GM18907 (cell line): ENCODE measurements at regions not wholly inside any gene's neighbourhood (a gene's known extent, or its start where the extent isn't known, plus 50 kb on each side); places are given as distances from the start of the nearest gene placed in this dataset.

Experiments used
- ATAC-seq: cut with Tn5 transposase; IDR thresholded peaks from one replicate; pipeline ENCODE4 v1.9.1; 2021; ENCODE audit warnings: mild to moderate bottlenecking, moderate library complexity; ENCODE audit not compliant: unreplicated experiment

DNA sequence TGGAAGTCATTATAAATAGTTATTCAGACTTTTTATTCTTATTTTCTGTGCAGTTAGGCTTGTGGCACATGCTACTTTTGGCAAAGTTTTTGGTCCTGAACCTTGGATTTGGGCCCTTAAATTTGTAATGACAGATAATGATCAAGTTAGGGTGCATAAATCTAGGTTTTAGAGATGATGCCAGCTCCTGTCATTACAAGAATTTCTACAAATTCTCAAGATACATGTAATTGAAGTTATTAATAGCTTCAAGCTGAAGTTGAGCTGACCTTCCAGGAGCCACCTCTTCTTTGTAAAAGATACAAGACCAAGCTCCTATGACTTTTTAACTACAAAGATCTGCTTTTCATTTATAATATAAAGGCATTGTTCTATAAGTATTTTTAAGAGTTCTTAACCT is 255.6 kb upstream of the UGT8 start:
- ATAC-seq: no peak

DNA sequence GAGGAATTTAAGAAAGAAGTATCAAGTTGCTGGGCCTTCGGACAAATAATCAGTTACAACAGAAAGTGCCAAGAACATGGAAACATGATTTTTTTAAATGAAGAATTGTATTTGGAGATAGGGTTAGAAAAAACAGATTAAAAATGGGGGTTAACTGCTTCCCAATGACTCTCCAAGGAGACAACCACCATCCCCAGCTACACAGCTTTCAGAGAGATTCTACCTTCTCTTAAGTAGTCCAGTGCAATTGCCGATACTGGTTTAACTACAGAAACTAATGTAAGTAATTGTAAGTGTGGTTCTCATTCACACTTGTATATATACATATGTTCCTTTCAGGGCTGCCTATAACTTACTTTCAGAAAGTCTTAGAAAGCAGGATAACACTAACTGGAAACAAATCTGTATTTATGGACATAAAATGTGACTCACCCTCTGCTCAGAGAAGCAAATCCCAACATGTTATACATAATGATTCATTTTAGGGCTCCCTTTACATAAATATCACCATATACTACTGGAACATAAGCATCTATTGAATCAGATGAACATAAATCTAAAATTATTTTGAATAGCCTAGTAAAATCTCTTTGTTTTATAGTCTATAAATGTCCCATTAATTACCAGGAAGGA is 248.9 kb upstream of the UGT8 start:
- ATAC-seq: no peak

DNA sequence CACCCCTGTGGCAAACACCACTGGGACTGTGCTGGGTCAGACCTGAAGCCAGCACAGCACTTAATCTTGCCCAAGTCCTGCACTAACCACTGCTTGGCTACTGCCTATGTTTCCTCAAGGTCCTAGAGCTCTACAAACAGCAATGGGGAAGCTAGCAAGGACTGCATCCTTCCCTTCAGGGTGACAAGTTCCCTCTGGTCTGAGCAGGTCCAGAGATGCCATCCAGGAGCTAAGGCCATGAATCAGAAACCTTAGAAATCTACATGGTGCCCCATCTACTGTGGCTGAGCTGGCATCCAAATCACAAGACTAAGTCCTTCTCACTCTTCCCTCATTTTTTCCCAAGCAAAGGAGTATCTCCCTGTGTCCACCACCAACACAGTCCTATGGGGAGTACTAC is 239.7 kb upstream of the UGT8 start:
- ATAC-seq: no peak

DNA sequence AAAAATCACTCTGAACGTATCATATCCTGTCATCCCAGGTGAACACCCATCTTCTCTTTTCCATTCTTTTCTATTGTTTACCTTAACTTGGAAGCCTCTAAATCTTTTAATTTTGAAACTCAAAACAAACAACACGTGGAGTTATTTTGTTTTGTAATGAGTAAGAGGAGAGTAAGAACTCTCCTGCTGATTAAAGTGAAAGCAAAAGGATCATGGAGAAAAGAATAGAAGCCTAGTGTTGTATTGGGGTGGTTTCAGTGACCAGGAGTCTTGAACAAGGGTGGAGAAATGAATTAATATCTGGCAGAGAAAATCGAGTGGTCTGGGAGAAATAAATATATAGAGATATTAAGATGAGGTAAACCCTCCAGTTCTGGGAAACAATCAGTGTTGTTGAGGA is 237.4 kb upstream of the UGT8 start:
- no peak for ATAC-seq

DNA sequence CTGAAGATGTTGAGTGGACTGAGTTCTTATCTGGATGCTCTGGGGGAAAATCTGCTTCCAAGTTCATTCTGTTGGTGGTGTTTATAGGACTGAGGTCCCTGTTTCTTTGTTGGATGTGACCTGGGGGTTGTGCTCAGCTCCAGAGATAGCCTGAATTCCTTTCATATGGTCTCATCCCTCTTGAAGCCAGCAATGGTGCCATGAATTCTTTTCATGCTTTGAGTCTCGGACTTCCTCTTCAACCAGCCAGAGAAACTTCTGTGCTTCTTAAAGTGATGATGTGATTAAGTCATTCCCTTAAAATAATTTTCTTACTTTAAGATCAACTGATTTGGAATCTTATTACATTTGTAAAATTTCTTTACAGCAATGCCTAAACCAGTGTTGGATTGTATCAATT is 233.8 kb upstream of the UGT8 start:
- no peak for ATAC-seq

DNA sequence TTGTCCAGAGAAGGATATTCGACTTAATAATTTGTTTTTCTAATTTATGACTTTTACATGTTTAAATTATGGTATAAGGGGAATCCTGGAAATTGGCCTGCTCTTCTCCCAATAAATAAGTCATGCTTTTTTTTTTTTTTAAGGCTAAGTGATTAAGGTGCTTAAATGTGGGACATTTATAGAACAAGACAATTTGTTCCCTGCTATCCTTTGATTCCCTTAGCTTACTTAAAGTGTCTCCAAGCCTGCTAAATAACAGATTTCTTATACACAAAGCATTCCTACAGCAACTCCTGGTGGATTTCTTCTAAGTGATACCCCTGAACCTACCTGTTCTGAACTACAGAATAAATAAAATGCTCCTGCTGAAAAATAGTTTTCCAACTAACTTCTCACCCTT is 233.0 kb upstream of the UGT8 start:
- ATAC-seq: no peak

DNA sequence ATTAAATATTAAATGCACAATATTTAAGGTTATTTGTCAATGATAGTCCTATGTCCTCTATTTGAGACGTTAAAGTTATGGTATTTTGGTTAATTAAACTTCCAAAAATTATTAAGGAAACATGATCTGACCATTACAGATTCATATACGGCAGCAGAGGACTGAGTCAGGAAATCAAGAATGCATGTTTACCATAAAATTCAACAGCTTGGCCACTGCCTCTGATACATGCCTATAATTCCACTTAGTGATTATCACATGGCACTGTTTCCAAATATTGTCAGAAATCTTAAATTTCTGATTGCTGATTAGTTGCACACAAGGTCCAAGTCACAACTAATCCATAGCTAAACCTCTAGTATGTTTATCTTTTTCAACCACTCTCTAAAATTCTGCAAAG is 232.2 kb upstream of the UGT8 start:
- no peak for ATAC-seq

DNA sequence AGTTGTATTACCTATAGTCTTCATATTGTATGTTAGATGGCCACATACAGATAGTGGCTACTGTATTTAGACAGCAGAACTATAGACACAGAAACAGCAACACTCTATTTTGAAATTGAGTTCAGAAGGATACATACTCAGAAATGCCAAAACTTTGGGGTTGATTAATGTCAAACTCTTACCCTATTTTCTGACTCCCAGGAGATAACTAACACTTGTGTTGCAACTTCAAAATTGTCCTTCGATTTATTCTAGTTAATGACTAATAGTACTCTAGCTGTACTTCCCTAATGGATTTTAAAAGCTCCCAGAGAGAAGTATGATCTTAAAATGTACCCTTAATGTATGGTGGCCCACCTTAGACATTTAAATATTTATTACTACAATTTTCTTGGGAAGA is 229.9 kb upstream of the UGT8 start:
- no peak for ATAC-seq

DNA sequence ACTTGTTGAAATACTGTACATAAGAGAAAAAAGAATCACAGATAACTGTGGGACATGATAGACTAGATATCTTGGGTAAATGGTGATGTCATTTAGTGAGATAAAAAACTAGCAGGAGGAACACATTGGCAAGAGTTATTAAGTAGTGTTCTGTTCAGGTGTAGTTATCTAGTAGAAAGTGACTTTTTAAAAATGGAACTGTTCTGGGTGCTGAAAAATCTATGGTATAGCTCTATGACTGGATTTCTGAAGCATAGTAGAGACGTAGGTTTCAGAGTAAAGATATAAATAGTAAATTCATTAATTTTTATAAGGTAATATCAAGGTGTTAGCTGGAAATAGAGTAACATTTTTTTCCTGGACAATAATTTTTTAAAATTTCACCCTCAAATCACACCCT is 225.1 kb upstream of the UGT8 start:
- no peak for ATAC-seq

DNA sequence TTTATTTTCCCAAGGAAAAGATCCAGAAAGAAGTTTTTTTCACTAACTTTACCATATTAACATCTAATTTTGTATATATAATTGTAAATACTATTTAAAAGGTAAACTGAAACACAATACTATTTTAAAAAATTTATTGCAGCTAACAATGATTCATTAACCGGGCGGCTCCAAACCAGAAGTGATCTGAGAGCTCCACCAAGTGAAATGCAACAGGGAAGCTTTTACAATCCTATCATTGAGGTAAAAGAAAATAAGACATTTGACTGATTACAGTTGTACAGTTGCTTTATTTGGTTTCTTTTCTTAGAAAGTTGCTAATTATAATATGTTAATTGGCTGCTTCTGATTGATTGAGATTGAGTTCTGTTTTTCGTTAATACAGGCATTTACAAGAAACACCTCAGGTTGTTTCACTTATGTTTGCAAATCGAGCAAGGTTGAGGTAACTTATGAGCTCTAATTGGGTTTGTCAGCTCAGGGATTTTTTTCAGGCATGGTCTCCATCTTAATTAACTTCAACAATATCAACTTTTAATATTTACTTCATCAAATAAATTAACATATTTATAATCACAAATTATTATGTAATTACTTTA is 220.2 kb upstream of the UGT8 start:
- ATAC-seq: no peak

DNA sequence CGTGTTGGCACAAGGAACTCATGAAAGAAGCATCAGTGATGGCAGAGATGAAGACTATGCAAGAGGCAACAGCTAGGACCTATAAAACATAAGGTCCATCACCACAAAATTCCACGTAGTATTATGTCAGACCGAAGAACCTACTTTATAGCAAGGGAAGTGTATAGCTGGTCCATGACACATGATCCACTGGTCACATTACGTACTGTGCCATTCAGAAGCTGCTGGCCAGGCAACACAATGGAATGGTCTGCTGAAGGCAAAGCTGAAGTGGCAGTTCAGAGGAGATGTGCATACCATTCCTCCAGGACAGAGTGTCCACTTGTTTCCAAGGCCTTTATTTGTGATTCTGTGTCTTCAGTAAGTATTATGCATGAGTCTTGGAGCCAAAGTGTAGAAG is 215.5 kb upstream of the UGT8 start:
- ATAC-seq: no peak

DNA sequence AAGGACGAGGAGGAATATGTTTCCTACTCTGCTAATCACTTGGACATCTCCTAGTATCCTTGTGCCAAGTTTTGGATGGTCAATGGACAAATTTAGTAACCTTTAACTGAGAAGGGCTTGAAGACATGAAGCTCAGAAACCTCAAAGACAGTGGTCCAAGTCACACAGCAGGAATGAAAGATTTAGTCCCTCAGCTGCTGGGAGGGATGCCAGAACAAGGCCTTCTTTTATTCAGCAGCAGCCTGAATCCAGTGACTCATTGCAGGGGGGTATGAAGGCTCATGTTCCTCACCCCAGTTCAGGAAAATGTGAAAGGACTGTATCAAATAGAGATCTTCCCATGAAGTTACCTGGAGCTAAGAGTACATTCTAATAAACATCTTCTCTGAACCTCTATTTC is 214.9 kb upstream of the UGT8 start:
- ATAC-seq: no peak

DNA sequence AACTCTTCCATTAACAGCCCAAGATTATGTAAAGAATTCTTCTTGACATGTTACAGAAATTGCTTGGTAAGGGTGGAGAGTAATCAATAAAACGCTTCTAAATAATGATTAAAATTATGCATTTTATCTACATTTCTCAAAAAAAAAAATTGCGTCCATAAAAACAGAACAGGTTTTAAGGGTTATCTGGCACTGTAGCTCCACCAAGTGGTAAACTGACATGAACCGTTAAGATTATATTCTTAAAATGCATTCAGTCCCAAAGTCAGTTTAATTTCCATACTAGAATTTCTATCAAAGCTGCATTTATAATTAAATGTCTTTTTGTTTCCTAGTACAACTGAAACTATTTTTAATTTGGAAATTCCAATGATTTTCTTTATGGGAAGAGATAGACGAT is 214.0 kb upstream of the UGT8 start:
- no peak for ATAC-seq

DNA sequence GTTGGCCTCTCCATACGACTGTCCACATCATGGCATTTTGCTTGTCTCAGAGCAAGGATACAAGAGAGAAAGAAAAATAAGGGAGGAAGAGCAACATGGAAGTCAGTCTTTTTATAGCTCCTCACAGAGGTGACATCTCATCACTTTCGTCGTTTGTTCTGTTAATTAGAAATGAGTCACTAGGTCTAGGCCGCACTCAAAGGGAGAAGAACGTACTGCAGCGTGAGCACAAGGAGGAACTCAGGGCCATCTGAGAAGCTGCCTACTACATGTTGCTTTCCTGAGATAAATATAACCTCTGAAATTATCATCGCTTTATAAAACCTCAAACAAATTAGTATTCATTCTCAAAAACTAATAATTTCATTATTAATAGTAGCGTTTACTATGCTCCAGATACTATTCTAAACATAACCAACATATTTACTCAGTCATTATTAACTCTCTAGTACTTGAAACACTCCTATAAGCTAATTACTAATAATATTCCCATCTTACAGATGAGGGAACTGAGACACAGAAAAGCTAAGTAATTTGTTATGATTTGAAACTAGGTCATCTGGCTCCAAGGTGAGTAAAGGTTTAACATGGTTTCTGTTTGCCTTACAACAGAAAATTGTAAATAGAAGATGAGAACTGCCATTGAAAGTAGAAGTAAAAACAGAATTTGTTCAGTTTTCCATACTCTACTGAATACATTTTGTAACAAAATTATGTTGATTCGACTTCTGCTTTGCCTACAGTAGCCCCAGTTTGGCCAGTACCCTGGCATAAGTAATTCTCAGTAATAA is 213.2 kb upstream of the UGT8 start:
- ATAC-seq: no peak

DNA sequence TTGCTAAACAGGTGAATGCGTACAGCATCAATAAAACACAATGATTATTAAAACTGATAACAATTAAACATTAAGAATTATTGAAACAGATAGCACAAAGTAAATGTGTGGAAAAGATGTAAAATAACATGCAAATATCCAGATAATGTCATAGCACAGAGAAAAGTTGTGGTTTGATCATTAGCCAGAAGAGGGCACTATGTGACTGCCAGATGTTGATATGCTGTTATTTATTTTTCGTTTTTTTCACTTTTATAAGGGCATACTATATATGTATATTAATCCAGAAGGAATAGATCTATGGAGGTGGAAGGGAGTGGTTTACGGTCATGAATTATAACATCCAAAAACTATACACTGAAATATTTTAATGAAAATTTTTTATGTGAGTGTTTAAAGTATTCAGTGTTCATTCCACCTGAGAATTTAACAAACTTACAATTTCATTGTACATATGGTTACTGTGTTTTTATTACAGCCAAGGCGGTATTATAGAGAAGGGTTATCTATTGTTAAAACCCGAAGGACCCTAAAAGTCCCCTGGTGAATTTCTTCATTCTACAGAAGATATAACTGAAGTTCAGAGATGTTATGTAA is 211.9 kb upstream of the UGT8 start:
- no peak for ATAC-seq

DNA sequence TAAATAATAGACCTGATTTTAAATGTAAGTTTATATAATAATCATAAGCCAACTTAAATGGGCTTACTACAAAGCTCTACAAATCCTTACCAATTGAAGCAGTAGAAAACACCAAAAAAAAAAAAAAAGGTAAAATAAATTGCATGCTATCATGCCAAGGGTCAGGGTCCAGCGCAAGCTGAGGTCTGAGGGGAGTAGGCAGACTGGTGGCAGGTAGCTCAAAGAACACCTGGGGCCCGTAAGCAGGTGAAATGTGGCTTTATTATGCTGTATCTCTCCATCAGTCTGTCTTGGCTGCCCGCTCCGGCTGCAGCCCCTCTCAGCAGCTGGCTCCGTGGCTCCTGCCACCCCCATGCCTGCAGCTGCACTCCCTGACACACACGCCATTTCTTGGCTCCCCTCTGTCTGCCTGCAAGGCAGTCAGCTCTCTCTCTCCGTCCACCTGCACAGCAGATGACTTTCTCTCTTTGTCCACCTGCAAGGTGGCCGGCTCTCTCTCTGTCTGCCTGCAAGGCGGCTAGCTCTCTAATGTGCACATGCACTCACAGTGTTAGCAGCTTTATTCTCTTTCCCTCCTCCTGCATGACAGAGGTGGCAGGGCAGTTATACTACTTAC is 209.4 kb upstream of the UGT8 start:
- ATAC-seq: no peak

DNA sequence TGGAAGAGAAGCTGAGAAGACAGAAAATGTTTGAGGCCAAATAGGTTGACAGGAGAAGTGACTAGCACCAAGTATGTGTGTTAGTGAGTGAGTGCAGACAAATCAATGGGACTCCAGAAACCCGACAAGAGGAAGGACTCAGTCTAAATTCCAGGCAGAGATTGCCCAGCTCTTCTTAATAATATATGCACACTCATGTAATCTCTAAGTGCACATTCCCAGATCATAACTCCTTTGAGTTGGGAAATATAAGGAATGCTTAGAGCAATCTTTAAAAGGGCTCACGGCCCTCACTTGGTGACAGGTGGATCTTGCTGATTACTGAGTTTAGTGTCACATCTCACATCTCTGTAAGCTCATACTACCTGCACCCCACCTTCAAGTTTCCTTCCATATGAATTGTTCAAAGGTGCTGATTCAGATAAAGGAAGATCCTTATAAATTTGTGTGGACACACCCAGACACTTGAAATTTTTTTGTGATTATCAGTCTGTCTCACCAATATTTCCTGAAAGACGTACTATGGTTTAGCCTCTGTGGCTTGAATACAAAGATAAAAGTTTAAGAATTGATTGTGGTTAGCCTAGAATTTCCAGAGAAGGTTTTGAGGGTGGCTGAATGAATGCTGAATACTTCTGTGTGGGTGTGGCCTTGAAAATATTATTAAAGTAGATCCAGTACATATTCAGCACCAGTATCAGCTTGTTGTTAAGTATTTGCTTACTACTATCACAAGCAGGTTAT is 205.1 kb upstream of the UGT8 start:
- no peak for ATAC-seq

DNA sequence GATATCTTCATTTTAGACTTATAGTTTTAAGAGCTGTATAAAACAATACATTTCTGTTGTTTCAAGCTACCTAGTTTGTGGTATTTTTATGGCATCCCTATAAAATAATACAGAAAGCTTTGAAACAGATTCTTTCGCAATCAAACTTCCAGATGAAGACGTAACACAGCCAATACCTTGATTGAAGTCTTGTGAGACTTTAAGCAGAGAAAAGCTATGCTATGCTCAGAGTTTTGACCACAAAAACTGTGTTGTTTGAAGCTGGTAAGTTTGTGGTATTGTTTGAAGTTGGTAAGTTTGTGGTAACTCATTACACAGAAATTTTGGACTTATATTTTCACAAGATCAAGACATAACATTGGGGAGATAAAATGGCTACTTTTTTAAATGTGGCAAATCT is 201.8 kb upstream of the UGT8 start:
- no peak for ATAC-seq

DNA sequence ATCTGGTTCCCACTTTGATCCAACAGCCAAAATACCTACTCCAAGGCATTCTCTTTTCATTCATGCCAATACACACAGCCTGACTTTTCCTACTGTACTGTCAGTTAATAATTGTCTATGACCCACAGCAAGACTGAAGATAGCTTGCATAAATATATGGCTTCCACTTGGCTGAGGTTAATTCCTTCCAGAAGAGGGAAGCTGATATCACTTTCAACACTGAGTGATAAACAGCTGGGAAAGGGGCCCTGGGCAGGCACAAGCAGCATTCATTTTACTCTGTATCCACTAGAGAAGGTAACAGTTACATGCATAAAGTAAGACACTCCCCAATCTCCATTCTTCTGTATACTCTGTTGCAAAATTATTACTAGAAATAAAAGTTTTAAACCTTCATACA is 200.2 kb upstream of the UGT8 start:
- ATAC-seq: no peak

DNA sequence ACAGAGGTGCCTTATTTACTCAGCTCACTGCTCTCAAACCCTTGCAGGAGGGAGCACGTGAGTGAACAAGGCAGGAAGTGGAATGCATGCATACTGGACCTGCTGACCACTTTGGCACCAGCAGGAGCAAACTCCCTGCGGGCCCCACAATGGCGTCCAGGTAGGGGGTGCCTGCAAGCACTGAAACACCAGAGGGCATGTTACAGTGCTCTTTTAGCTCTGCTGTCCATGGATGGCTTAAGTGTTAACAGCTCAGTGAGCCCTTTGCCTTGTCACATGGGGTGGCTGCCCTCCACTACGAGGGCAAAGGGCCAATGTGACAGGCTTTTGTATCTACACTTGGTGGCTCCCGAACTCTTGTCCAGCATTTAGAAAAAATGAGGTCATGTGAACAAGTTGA is 199.5 kb upstream of the UGT8 start:
- no peak for ATAC-seq

DNA sequence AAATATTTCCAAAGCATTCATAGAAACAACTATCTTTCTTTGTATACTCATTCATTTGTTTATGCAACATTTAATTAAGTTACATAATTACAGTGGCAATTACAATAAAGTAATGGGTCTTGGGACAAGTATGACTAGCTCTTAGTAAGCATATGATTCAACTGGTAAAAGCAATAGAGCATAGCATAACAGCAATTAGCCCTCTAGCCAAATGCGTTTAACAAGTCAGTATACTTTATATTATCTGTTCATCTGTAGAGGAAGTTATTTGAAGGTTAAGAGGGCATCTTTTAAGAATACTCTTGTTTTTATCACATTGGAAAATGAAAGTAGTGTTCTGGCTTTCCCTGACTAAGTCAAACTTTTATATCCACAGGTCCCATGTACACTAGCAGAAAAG is 198.1 kb upstream of the UGT8 start:
- no peak for ATAC-seq
